Memory B cell (primary cell): ENCODE measurements at regions not wholly inside any gene's neighbourhood (a gene's known extent, or its start where the extent isn't known, plus 50 kb on each side); places are given as distances from the start of the nearest gene placed in this dataset.

ENCODE experiments used
- ATAC-seq: fragments of 150-1000 bp; cut with Tn5 transposase; 2 replicates; pipeline ENCODE4 v1.10.0; 2021; ENCODE audit warnings: low read depth, mild to moderate bottlenecking, moderate library complexity
- DNase-seq, 2 donors: peaks; one replicate each; pipeline ENCODE4 v3.0.0; 2022; ENCODE audit warnings: low spot score in 2 of 2
- H3K27ac Mint-ChIP-seq: one replicate; pipeline ENCODE4 v1.8.0; 2022; ENCODE audit warnings: mild to moderate bottlenecking, moderate library complexity, mixed read lengths
- H3K27me3 Mint-ChIP-seq: one replicate; pipeline ENCODE4 v1.8.0; 2022; ENCODE audit warnings: mixed read lengths
- H3K36me3 Mint-ChIP-seq: one replicate; pipeline ENCODE4 v1.8.0; 2022; ENCODE audit warnings: mild to moderate bottlenecking, mixed read lengths
- H3K4me1 Mint-ChIP-seq: one replicate; pipeline ENCODE4 v1.8.0; 2022; ENCODE audit warnings: mixed read lengths
- H3K4me3 Mint-ChIP-seq: one replicate; pipeline ENCODE4 v1.8.0; 2022; ENCODE audit warnings: mild to moderate bottlenecking, moderate library complexity, mixed read lengths
- H3K9me3 Mint-ChIP-seq: one replicate; pipeline ENCODE4 v1.8.0; 2022; ENCODE audit warnings: mixed read lengths

DNA sequence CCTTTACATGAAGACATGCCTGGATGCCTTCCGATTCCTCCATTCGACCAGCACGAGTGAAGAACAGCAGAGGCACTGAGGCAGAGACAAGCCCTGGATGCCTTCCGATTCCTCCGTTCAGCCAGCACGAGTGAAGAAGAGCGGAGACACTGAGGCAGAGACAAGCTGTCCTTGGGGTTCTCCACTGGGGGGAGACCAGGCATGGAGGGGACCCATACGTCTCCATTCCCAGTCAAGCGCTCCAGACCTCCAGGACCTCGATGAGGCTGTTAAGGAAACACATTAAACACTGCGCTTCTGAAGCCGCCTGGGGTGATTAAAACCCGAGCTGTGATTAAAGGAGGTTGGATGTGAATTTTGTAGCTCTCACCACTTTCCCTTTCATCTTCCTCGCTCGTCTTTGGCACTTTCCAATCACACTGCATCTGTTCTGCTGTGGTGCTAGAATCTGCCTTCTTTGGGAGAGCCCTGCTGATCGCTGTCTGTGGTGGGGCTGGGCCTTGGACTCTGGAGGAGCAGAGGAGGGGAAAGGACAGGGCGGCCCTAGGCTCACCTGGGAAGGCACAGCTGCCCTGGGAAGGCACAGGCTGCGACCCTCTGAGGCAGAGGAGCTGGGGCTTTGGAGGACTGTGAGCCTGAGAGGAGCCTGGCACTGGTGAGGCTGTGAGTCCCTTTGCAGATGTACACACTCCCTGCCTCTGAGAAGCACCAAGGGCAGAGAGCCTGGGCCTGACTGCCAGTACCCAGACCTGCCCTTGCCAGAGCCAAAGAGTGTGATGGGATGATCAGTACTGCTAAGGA lies 463.1 kb upstream of the HS6ST1 start:
- H3K27ac Mint-ChIP-seq: no peak overlapping the region
- DNase-seq: no peak
- no peak overlapping the region for H3K4me3 Mint-ChIP-seq
- H3K36me3 Mint-ChIP-seq: no peaks in the 10 kb centered on the region
- H3K27me3 Mint-ChIP-seq: peaks cover 12% of the 10 kb centered on the region
- H3K4me1 Mint-ChIP-seq: no peaks in the 10 kb centered on the region
- no peak for ATAC-seq
- H3K9me3 Mint-ChIP-seq: peaks cover 2% of the 10 kb centered on the region

DNA sequence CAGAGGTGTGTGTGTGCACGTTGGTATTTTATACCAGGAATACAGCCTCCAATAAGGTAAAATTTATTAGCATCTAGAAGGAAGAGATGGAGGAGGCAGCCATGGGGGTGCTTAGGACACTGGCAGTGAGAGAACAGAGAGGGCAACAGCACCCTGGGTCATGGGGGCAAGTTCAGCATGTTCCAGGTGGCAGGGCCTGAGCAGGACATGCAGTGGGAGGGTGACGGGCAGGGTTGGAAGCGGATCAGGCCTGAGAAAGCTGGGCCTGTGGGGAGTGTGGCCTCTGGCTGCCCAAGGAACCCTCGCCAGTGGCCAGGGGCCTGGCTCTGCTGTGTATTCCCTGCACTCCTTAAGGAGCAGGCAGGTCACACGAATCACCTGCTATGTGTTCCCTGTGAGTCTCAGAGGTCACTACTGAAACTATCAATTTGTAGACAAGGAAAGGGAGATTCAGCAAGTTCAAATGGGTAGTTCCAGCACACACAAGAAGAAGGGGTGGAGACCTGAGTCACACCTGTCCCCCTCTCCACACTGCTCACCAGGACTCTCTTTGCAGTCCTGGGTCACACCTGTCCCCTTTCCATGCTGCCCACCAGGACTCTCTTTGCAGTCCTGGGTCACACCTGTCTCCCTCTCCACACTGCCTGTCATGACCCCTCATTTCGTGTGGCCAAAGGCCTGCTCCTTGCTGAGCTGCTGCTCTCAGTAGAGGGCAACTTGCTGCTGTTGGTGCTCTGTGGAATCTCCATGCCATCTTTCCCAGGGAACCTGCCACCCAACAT lies 463.9 kb upstream of the HS6ST1 start:
- no peak overlapping the region for H3K27ac Mint-ChIP-seq
- no peak for ATAC-seq
- peaks cover 9% of the 10 kb centered on the region for H3K27me3 Mint-ChIP-seq
- H3K36me3 Mint-ChIP-seq: no peaks in the 10 kb centered on the region
- no peak for DNase-seq
- peaks cover 2% of the 10 kb centered on the region for H3K9me3 Mint-ChIP-seq
- H3K4me1 Mint-ChIP-seq: no peaks in the 10 kb centered on the region
- no peak overlapping the region for H3K4me3 Mint-ChIP-seq

DNA sequence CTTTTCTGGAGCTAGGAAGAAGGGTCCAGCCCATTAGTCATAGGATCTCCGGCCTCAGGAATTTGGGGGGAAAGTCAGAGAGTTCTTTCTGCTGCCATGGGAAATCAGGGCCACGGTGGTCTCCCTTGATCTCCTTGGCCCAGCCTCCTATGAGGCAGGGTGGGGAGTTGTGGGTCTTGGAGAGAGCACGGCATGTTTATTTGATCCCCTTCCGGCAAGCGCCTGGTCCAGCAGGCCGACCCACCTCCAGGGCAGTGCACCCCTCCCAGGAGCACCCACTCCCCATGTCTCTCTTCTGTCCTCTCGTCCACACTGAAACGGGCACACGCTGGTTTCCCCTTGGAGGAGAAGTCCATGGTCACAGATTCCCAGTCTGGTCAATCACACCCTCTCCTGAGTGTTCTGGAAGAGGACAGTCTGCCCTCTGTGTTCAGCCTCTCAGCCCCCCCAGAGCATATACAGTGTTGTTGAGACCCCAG lies 464.6 kb upstream of the HS6ST1 start:
- ATAC-seq: no peak

DNA sequence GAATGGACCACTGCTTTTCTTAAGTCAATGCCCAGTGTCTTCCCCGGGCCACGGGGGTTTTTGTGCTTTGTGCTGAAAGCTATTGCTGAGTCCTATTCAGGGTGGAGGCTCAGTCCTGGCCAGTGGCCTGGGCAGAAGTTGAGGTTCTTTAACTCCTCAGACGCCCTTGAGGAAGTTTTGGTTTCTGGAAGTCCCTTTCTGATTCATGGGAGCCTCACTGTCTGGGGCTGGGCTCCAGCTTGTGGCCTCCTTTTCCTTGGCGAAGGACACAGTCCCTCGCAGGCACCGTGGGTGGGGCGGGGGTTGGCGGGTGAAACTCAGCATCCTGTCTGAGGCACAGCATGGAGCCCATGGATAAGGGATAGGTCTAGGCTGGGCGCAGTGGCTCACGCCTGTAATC lies 465.2 kb upstream of the HS6ST1 start:
- H3K9me3 Mint-ChIP-seq: peaks cover 8% of the 10 kb centered on the region
- peaks cover 5% of the 10 kb centered on the region for H3K4me1 Mint-ChIP-seq
- H3K27ac Mint-ChIP-seq: no peak overlapping the region
- DNase-seq (no peak), ATAC-seq (no peak)
- no peak overlapping the region for H3K4me3 Mint-ChIP-seq
- peaks cover 11% of the 10 kb centered on the region for H3K27me3 Mint-ChIP-seq
- no peaks in the 10 kb centered on the region for H3K36me3 Mint-ChIP-seq

More for the DNA sequence above, 464.6 kb upstream of the HS6ST1 start:
- peaks cover 9% of the 10 kb centered on the region for H3K27me3 Mint-ChIP-seq
- H3K4me3 Mint-ChIP-seq: no peak overlapping the region
- no peaks in the 10 kb centered on the region for H3K36me3 Mint-ChIP-seq
- no peak overlapping the region for H3K27ac Mint-ChIP-seq
- no peaks in the 10 kb centered on the region for H3K4me1 Mint-ChIP-seq
- peaks cover 3% of the 10 kb centered on the region for H3K9me3 Mint-ChIP-seq
- no peak for DNase-seq

DNA sequence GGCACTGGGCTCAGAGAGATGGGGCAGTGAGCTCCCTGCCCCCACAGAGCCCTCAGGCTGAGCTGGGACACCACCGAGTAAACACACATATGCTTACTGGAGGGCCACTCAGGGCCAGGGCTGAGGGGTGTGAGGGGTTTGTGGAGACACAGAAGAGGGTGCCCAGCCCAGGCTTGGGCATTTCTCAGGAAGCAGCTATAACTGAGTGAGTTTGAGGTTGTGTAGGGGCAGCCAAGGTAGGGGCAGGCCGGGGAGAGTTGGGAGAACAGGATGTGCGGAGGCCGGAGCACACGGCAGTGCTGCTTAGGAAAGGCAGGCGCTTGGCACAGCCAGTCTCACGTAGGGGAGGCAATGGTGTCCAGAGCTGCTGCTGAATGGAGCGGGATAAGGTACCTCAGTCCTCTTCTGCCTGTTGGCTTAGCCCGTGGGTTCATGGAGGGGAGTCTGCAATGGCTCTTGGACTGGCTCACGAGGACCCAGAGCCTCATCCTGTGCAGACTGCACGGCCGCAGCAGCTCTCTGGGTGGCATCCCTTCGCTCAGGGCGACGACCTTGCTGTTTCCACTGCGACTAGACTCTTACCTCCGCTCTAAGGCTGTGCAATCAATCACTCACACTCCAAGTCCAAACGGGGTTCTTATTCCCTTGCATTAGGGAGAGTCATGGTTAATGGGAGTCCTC lies 466.1 kb upstream of the HS6ST1 start:
- H3K4me3 Mint-ChIP-seq: no peak overlapping the region
- H3K9me3 Mint-ChIP-seq: peaks cover 8% of the 10 kb centered on the region
- H3K27me3 Mint-ChIP-seq: peaks cover 11% of the 10 kb centered on the region
- DNase-seq (no peak), ATAC-seq (no peak)
- no peaks in the 10 kb centered on the region for H3K36me3 Mint-ChIP-seq
- peaks cover 5% of the 10 kb centered on the region for H3K4me1 Mint-ChIP-seq
- no peak overlapping the region for H3K27ac Mint-ChIP-seq

DNA sequence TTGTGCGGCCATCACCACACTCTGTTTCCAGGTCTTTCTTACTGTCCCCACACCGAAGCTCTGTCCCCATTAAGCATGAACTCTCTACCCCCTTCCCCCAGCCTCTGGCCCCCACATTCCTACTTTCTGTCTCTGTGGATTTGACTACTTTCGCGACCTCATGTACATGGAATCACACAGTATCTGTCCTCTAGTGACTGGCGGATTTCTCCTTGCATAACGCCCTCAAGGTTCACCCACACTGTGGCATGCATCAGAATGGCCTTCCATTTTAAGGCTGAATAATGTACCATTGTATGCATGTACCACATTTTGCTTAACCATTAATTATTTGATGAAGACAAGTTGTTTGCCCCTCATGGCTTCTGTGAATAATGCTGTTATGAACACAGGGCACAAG lies 467.6 kb upstream of the HS6ST1 start:
- DNase-seq (no peak), ATAC-seq (no peak)
- H3K36me3 Mint-ChIP-seq: no peaks in the 10 kb centered on the region
- H3K4me3 Mint-ChIP-seq: no peak overlapping the region
- peaks cover 8% of the 10 kb centered on the region for H3K9me3 Mint-ChIP-seq
- peaks cover 11% of the 10 kb centered on the region for H3K27me3 Mint-ChIP-seq
- H3K4me1 Mint-ChIP-seq: peaks cover 5% of the 10 kb centered on the region
- H3K27ac Mint-ChIP-seq: no peak overlapping the region

DNA sequence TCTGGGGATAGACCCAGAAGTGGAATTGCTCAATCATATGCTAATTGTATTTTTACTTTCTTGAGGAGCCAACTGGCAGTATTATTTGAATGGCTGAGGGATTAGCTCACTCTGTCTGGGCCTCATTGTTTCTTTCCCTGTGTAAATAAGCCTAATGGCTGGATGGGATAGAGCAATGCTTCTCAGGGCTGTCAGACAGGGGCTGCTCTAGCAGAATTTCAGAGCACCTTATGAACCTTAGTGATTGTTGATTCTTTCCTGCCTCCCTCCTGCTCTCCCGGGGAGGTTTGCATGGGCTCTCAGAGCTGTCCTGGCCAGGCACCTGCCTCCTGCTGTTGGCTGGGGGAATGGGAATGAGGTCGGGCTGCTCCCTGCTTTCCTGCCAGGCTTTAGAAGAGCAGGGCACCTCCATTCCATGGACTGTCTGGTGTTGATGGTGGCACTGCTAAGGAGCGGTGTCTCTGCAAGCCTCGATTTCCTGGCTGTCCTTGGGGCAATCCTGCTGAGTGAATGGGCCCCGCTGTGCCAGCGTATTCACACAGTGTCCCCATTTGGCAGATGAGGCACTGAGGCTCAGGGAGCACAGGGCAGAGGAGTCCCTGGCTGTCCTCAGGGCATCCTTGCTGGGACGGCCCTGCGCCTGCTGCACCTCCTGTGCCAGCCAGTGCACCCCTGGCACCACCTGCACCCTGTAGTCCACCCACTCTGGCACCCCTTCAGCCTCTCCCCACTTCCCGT lies 468.2 kb upstream of the HS6ST1 start:
- no peak overlapping the region for H3K27ac Mint-ChIP-seq
- H3K36me3 Mint-ChIP-seq: no peaks in the 10 kb centered on the region
- H3K9me3 Mint-ChIP-seq: peaks cover 8% of the 10 kb centered on the region
- H3K27me3 Mint-ChIP-seq: peaks cover 11% of the 10 kb centered on the region
- H3K4me1 Mint-ChIP-seq: peaks cover 5% of the 10 kb centered on the region
- DNase-seq: no peak
- ATAC-seq: no peak
- H3K4me3 Mint-ChIP-seq: no peak overlapping the region

DNA sequence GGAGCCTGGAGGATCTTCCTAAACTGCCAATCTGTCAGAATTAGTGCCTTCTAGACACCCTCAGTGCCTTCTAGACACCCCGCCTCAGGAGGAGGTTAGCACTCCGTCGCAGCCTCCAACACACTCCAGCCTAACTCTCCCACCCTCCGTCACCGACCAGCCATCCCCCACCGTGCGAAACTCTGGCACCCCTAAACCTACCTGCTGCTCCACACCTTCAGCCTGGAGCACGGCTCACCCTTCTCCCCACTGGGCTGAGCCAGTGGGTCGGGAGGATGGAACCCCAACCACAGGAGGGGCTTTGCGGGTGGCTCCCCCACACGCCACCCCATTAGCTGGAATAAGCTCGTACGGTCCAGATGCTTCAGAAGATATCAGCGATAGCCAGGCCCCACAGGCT lies 468.9 kb upstream of the HS6ST1 start:
- H3K27me3 Mint-ChIP-seq: peaks cover 11% of the 10 kb centered on the region
- no peaks in the 10 kb centered on the region for H3K36me3 Mint-ChIP-seq
- peaks cover 8% of the 10 kb centered on the region for H3K9me3 Mint-ChIP-seq
- no peak for ATAC-seq
- peaks cover 5% of the 10 kb centered on the region for H3K4me1 Mint-ChIP-seq
- no peak for DNase-seq
- H3K4me3 Mint-ChIP-seq: no peak overlapping the region
- H3K27ac Mint-ChIP-seq: no peak overlapping the region

DNA sequence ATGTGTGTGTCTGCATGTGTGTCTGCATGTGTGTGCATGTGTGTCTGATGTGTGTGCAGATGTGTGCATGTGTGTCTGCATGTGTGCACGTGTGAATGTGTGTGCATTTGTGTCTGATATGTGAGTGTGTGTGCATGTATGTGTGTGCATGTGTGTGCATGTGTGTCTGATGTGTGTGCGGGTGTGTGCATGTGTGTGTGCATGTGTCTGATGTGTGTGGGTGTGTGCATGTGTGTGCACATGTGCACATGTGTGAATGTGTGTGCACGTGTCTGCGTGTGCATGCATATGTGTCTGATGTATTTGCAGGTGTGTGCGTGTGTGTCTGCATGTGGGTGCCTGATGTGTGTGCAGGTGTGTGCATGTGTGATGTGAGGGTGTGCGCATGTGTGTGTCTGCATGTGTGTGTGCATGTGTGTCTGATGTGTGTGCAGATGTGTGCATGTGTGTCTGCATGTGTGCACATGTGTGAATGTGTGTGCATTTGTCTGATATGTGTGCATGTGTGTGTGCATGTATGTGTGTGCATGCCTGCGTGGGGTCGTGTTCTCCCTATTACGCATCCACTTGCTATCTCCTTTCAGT lies 470.1 kb upstream of the HS6ST1 start:
- Mint-ChIP-seq H3K27ac (no peak overlapping the region), H3K27me3 (peaks cover 8% of the 10 kb centered on the region), H3K36me3 (no peaks in the 10 kb centered on the region), H3K4me3 (no peak overlapping the region), H3K4me1 (peaks cover 5% of the 10 kb centered on the region), H3K9me3 (peaks cover 8% of the 10 kb centered on the region)
- ATAC-seq (no peak), DNase-seq (no peak)

DNA sequence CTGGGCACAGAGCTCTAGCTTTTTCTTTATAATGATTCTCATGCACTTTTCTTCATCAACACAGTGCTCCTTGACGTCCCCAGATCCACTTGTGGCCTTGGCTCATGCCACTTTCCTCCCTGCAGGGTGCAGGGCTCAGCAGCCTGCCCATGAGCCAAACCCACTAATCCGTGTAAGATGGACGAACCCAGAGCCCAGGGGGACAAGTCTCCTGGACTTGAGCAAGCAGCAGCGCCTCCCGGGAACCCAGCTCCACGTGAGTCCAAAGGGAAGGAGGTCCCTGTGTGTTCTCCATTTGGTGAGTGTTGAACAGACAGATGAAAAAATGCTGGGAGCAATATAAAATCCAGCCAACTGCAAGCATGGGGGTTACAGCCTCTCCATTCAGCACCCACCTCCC lies 470.6 kb upstream of the HS6ST1 start:
- no peak overlapping the region for H3K4me3 Mint-ChIP-seq
- H3K27me3 Mint-ChIP-seq: peaks cover 8% of the 10 kb centered on the region
- H3K4me1 Mint-ChIP-seq: peaks cover 5% of the 10 kb centered on the region
- H3K9me3 Mint-ChIP-seq: peaks cover 8% of the 10 kb centered on the region
- no peak overlapping the region for H3K27ac Mint-ChIP-seq
- H3K36me3 Mint-ChIP-seq: no peaks in the 10 kb centered on the region
- ATAC-seq (no peak), DNase-seq (no peak)

DNA sequence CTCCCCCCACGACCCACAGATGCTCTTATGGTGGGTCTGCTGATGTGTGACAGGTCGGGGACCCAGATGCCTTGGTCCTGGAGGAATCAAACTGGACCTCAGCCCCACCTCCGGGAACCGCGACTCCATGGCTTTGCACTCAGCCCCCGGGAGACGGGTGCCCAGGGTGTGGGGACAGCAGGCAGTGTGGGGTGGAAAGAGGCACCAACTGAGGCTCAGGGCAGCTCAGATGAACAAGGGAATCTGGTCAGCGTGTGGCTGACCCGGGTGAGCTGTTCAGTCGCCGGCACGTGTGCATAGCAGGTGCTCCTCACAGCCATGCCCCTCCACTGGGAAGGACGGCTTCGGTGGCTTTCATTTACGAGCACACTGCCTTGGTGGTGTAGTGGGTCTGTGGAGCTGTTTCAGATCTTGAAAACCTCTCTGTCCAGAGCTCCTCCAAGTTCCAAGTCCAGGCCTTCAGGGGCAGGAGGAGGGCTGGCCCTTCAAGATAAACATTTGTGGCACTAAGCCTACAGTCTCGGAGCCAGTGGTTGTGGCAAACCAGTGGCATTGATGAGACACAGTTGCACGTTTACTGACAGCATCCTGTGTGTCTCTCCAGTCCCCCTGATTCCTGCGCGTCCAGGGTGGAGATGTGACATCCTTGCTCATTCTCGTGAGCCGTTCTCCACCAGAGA lies 471.2 kb upstream of the HS6ST1 start:
- DNase-seq (no peak), ATAC-seq (no peak)
- Mint-ChIP-seq H3K27ac (no peak overlapping the region), H3K4me3 (no peak overlapping the region), H3K27me3 (peaks cover 8% of the 10 kb centered on the region), H3K4me1 (peaks cover 5% of the 10 kb centered on the region), H3K36me3 (no peaks in the 10 kb centered on the region), H3K9me3 (peaks cover 8% of the 10 kb centered on the region)

DNA sequence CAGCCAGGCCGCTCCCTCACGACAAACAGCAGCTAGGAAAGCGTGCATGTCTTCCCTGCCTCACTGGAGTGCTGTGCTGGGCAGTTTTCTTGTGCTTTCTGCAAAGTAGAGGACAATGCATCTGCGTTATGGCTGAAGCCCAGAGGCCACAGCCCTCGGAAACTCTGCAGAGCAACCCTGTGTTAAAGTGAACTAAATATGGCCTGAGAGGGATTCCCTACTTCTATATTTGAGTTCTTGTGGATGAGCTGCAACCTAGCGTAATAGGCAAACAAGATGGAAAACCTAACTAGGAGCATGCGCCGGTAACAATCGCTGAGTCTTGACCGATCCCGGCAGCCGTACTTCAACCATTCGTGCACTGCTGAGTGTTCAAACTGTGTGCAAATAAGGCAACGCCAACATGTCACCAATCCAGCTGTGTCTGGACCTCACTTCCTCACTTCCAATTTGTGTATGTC lies 471.9 kb upstream of the HS6ST1 start:
- Mint-ChIP-seq H3K4me3 (no peak overlapping the region), H3K9me3 (peaks cover 8% of the 10 kb centered on the region)
- ATAC-seq: no peak

More for the DNA sequence above, 471.9 kb upstream of the HS6ST1 start:
- Mint-ChIP-seq H3K27ac (no peak overlapping the region), H3K36me3 (no peaks in the 10 kb centered on the region), H3K4me1 (peaks cover 5% of the 10 kb centered on the region), H3K27me3 (peaks cover 11% of the 10 kb centered on the region)
- DNase-seq: no peak
